GM21528 (cell line): ENCODE measurements at regions not wholly inside any gene's neighbourhood (a gene's known extent, or its start where the extent isn't known, plus 50 kb on each side); places are given as distances from the start of the nearest gene placed in this dataset.
"Not testable (repeated sequence)": the region's sequence is repeated elsewhere in the genome, so short reads cannot be mapped to it uniquely, and the experiment has no call there.

Experiments used
- ATAC-seq: cut with Tn5 transposase; IDR thresholded peaks from one replicate; pipeline ENCODE4 v1.9.1; 2021; ENCODE audit warnings: mild to moderate bottlenecking, moderate library complexity; ENCODE audit not compliant: unreplicated experiment, low FRiP score

GRCh38 chrX:3824008-3824407, 110.6 kb upstream of the PRKX start:
- ATAC-seq, result not testable (repeated sequence)

DNA sequence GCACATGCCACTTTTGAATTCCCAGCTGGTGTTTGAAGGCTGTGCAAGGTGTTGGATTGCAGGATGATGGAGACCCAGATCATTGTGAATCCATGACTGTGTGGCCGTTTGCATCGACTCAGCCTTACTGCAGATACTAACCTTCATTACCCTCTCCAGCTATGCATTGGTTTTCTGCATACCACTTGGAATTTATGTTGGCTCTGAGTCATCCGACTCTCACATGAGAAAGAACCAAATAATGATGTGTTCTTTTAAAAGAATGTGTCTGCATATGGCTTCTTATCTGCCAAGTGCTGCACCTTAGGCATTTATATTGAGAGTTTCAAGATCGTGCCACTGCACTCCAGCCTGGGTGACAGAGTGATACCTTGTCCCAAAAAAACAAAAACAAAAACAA, 106.7 kb upstream of the PRKX start:
- no peak for ATAC-seq

DNA sequence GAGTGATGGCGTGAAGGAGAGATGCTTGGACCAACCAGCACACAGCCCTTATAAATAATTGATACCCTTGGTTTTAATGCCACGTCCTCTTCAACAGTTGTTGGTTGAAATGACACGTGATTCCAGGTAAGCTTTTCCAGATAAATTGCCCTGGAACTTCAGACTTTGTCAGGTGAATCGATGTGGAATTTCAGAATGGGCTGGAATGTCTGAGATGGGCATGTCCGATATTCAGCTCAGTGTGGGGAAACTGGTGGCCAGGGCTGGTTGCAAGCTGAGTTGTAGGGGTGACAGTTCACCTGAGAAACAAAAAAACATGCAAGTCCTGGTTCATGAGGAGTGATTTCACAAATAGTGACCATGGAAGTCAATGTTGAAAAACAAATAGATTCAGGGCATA, 104.0 kb upstream of the PRKX start:
- not testable (repeated sequence) for ATAC-seq

GRCh38 chrX:3815896-3816664, 102.6 kb upstream of the PRKX start:
- no peak for ATAC-seq

GRCh38 chrX:3811331-3812311, 98.2 kb upstream of the PRKX start:
- peak; percentile 26 for ATAC-seq

DNA sequence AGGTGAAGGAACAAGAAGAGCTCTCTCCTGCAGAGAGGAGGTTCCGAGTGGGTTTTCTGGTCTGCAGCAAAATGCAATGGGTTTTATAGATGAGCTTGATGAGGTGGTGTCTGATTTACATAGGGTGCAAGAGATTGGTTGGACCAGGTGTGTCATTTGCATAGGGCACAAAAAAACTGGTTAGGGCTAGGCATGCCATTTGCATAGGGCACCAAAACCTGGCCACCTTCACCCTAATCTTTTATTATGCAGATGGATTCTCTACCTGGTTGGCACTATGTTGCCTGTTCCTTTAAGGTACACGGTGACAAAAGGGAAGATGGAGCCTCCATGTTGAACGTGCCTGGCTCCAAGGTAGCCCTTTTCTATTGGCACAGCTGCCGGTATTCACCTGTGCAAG, 94.5 kb upstream of the PRKX start:
- no peak for ATAC-seq

DNA sequence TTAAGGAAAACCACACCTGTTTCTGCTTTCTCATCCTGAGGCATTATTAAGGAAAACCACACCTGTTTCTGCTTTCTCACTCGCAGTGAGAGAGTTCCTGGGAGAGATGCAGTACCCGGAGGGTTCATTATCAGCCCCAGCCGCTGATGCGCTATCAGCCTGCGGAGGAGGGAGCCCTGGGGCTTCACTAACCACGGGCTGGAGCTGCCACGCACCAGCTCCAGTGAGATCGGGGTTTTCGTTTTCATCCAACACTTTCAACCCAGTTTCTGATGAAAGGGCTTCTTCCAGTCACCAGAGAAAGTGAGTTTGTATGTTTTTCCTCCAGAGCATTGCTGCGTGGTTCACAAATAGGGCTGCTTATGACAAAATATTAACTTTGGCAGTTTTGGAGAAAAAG, 93.2 kb upstream of the PRKX start:
- no peak for ATAC-seq

DNA sequence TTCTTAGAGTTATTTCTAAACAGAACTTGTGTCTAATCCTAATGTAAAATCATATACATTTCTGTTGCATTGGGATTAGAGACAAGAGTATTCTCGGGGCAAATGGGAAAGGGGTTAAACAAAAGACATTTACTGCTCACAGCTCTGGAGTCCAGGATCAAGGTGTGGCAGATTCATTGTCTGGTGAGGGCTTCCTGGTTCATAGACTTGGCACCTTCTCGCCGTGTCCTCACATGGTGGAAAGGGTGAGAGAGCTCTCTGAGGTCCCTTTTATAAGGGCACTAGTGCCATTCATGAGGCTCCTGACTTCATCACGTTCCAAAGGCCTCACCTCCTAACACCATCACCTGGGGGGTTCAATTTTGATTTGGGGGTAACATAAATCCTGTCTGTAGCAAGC, 90.3 kb upstream of the PRKX start:
- ATAC-seq, result no peak

GRCh38 chrX:3803305-3803704, 89.9 kb upstream of the PRKX start:
- no peak for ATAC-seq

GRCh38 chrX:3795411-3795810, 82.0 kb upstream of the PRKX start:
- ATAC-seq, result not testable (repeated sequence)

- no peak for ATAC-seq
Observed at GRCh38 chrX:3791449-3791848, 78.0 kb upstream of the PRKX start.

DNA sequence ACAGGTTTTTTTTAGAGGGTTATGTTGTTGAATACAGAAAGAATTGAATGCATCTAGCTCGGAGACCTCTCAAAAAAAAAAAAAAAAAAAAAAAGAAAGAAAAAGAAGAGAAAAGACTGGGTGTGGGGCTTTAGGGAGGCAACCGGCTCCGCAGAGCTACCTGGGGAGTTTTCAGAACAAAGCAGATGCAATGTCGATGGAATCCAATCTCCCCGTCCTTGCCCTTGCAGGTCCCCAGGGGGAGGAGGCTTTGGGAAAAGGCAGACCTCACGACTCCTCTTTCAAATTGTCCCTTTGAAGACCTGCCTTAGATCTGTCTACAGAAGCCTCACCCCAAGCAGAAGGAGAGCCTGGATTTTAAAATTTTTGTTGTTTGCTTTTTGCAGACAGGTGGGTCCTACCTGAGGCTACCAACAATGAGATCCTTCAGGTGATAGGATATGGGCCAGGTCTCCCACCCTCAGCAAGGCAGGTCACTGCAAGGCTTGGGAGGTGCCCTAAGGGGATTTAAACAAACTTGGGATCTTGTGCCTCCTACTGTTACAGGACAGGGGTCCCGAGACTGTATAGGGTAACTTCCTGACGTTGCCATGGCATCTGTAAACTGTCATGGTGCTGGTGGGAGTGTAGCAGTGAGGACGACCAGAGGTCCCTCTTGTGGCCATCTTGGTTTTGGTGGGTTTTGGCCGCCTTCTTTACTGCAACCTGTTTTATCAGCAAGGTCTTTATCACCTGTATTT, 75.2 kb upstream of the PRKX start:
- ATAC-seq, result no peak

- no peak for ATAC-seq
Observed at GRCh38 chrX:3787856-3788255, 74.4 kb upstream of the PRKX start.

DNA sequence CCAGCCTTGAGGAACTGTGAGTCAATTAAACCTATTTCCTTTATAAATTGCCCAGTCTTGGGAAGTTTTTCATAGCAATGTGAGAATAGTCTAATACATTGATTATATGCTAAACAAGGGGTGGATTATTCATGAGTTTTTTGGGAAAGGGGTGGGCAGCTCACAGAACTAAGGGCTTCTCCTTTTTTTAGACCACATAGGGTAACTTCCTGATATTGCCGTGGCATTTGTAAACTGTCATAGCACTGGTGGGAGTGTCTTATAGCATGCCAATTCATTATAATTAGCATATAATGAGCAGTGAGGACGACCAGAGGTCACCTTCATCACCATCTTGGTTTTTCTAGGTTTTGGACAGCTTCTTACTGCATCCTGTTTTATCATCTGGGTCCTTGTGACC, 72.4 kb upstream of the PRKX start:
- not testable (repeated sequence) for ATAC-seq

DNA sequence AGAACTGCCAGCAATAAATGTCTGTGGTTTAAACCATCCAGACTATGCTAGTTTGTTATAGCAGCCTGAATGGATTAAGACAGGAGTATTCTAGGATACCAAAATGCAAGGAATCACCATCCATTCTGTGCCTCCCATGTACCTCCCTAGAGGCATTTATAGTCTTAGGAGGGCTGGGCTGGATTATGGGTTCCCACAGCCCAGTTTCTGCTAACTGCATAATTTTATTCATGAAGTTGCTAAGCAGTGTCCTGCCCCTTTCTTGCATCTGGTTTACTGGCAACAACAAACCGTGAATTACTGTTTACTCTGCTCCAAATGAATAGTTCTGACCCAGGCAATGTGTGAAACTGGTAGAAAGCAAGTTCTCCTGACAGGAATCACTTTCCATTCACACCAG, 67.1 kb upstream of the PRKX start:
- ATAC-seq, result no peak

GRCh38 chrX:3779546-3779945, 66.1 kb upstream of the PRKX start:
- no peak for ATAC-seq

DNA sequence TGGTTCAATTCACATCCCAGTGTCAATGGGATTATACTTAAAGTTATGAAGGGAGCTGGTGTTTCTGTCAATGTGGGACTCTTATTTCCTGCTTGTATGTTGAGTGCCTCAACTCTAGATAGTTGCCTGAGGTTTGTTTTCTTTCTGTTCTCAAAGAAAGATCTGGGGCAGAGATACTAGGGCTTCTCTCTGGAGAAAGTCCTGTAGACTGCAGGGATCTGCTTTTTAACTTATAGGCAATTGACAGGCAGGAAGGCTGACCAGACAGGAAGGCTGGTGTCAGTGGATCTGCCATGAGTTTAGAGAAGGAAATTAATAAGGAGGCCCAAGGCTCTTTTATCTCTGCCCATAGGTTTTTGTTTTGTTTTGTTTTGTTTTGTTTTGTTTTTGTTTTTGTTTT, 64.0 kb upstream of the PRKX start:
- no peak for ATAC-seq

- ATAC-seq, result no peak
Observed at GRCh38 chrX:3771766-3772165, 58.3 kb upstream of the PRKX start.

DNA sequence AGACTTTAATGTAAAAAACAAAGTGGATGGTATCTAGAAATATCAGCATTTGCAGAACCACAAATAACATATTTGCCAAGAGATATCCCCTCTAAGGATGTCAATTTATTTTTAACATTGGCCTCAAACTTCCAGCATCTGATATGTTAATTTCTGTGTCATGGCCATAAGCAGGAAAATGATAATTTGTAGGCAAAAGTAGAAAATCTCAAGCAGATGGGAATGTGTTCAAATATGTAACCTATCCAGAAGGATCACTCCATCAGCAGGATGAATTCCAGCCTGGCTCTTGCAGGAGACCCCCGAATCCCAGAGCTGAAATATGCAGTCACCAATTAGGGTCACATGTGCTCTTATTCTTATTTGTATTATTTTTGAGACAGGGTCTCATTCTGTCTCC, 55.4 kb upstream of the PRKX start:
- ATAC-seq, result no peak
